ENCODE measurements at regions not wholly inside any gene's neighbourhood (a gene's known extent, or its start where the extent isn't known, plus 50 kb on each side); places are given as distances from the start of the nearest gene placed in this dataset.

GRCh38 chr11:19375440-19375839 is 134.7 kb upstream of the E2F8 start:
- DNase-seq (ENCODE audit: low spot score): no peak
- Histone ChIP-seq H2AFZ (no peak overlapping the region), H3K79me2 (no peaks in the 10 kb centered on the region), H3K27me3 (no peaks in the 10 kb centered on the region), H3K36me3 (replicated peaks; ENCODE audit: insufficient read depth, low read depth) (no peaks in the 10 kb centered on the region), H3K4me2 (no peak overlapping the region), H3K27ac (no peak overlapping the region), H3K4me1 (ENCODE audit: insufficient read depth) (no peaks in the 10 kb centered on the region), H3K9me3 (ENCODE audit: low read depth) (no peaks in the 10 kb centered on the region), H3K9me2 (replicated peaks; ENCODE audit: insufficient read depth) (no peaks in the 10 kb centered on the region), H3K4me3 (no peak overlapping the region), H4K20me1 (ENCODE audit: insufficient read depth, poor library complexity, severe bottlenecking) (no peaks in the 10 kb centered on the region)
- 64% methylated on average over 3 of the region's 3 CpGs for WGBS (ENCODE audit: low lambda C conversion rate, missing lambda C conversion rate)
- TF ChIP-seq EZH2phosphoT487 (IDR thresholded peaks at IDR 0.05; ENCODE audit: low read depth, severe bottlenecking, unreplicated experiment) (no peak), CTCF (IDR thresholded peaks at IDR 0.05; ENCODE audit: poor library complexity) (no peak), EZH2 (IDR thresholded peaks at IDR 0.05; ENCODE audit: borderline replicate concordance) (no peak)

GRCh38 chr11:19374151-19374569 is 133.4 kb upstream of the E2F8 start:
- Histone ChIP-seq H3K36me3 (replicated peaks; ENCODE audit: insufficient read depth, low read depth) (no peaks in the 10 kb centered on the region), H3K27ac (no peak overlapping the region), H4K20me1 (ENCODE audit: insufficient read depth, poor library complexity, severe bottlenecking) (no peaks in the 10 kb centered on the region), H3K9me3 (ENCODE audit: low read depth) (no peaks in the 10 kb centered on the region), H3K79me2 (no peaks in the 10 kb centered on the region), H3K4me2 (no peak overlapping the region), H3K9me2 (replicated peaks; ENCODE audit: insufficient read depth) (no peaks in the 10 kb centered on the region), H3K27me3 (no peaks in the 10 kb centered on the region), H2AFZ (no peak overlapping the region), H3K4me3 (no peak overlapping the region), H3K4me1 (ENCODE audit: insufficient read depth) (no peaks in the 10 kb centered on the region)
- WGBS (ENCODE audit: low lambda C conversion rate, missing lambda C conversion rate): 76% methylated on average over 1 of the region's 1 CpG
- DNase-seq (ENCODE audit: low spot score): no peak
- TF ChIP-seq EZH2 (IDR thresholded peaks at IDR 0.05; ENCODE audit: borderline replicate concordance) (no peak), EZH2phosphoT487 (IDR thresholded peaks at IDR 0.05; ENCODE audit: low read depth, severe bottlenecking, unreplicated experiment) (no peak), CTCF (IDR thresholded peaks at IDR 0.05; ENCODE audit: poor library complexity) (no peak)

GRCh38 chr11:19372381-19372780 is 131.6 kb upstream of the E2F8 start:
- H4K20me1 ChIP-seq (ENCODE audit: insufficient read depth, poor library complexity, severe bottlenecking): no peaks in the 10 kb centered on the region
- H3K4me3 ChIP-seq: no peak overlapping the region
- TF ChIP-seq CTCF (IDR thresholded peaks at IDR 0.05; ENCODE audit: poor library complexity): no peak
- no peak for TF ChIP-seq EZH2phosphoT487 (IDR thresholded peaks at IDR 0.05; ENCODE audit: low read depth, severe bottlenecking, unreplicated experiment)
- TF ChIP-seq EZH2 (IDR thresholded peaks at IDR 0.05; ENCODE audit: borderline replicate concordance): no peak
- H3K4me1 ChIP-seq (ENCODE audit: insufficient read depth): no peaks in the 10 kb centered on the region
- H3K36me3 ChIP-seq (replicated peaks; ENCODE audit: insufficient read depth, low read depth): no peaks in the 10 kb centered on the region
- H3K4me2 ChIP-seq: no peak overlapping the region
- WGBS (ENCODE audit: low lambda C conversion rate, missing lambda C conversion rate): 87% methylated on average over 4 of the region's 4 CpGs
- H3K9me3 ChIP-seq (ENCODE audit: low read depth): no peaks in the 10 kb centered on the region
- no peak overlapping the region for H3K27ac ChIP-seq
- H3K9me2 ChIP-seq (replicated peaks; ENCODE audit: insufficient read depth): no peaks in the 10 kb centered on the region
- H2AFZ ChIP-seq: no peak overlapping the region
- no peaks in the 10 kb centered on the region for H3K79me2 ChIP-seq
- no peaks in the 10 kb centered on the region for H3K27me3 ChIP-seq
- no peak for DNase-seq (ENCODE audit: low spot score)
